GM12873 (cell line): ENCODE measurements at regions not wholly inside any gene's neighbourhood (a gene's known extent, or its start where the extent isn't known, plus 50 kb on each side); places are given as distances from the start of the nearest gene placed in this dataset.

ENCODE experiments used
- CTCF ChIP-seq: IDR thresholded peaks from 2 replicates; pipeline ENCODE4 v1.5.1; 2012; ENCODE audit warnings: low read depth, mild to moderate bottlenecking, moderate library complexity, low read length, control low read depth; ENCODE audit not compliant: insufficient read depth; ENCODE audit errors: missing control alignments

GRCh38 chrX:83019258-83019657 lies 488.8 kb upstream of the POU3F4 start:
- no peak for TF ChIP-seq CTCF

- TF ChIP-seq CTCF: no peak
Observed at GRCh38 chrX:83022020-83022419, 486.1 kb upstream of the POU3F4 start.
